ELR (cell line): ENCODE measurements at regions not wholly inside any gene's neighbourhood (a gene's known extent, or its start where the extent isn't known, plus 50 kb on each side); places are given as distances from the start of the nearest gene placed in this dataset.

Source experiments
- DNase-seq: peaks from one replicate; pipeline ENCODE4 v3.0.0-alpha.2; 2015; ENCODE audit warnings: low read depth

DNA sequence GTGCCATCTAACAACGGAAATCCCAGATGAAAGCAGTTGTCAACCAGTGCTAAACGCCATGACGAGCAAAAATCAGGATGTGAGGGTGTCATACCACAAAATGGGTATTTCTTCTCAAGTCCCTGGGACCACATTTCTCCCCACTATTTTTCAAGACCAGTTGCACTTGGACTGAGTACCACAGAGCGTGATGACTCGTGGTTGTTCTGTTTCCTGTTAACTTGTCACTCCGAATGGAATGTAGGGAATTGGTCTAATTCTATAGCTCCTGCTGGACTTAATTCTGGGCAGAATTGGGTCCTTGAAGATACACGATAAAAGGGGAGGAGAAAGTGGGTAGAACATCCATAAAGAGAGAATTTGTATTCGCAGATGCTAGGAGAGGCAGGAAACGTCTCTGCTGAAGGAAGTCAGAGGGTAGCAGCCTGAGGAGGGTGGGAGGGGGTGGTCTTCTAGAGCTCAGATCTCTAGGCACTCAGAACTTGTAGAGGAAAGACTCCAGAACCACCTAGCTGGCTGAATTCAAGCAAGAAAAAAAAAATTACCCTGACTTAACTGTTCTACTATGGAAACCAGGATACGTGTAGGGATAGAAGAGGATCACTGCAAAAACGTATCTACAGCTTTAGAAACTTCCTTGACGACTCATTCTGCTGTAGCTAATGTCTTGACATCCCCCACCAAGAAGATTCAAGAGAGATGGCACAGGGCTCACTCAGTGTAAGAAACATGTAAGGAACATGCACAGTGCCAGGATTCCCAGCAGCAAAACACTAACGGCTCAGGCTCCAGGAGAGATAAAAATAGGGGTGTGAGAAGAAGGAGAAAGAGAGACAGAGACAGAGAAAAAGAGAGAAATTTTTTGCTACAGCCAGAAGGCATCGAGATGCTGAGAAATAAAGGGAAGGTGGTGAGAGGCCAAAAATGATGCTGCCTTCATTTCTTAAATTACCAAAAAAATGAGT lies 494.7 kb downstream of the CD83 start:
- peak; percentile 73 for DNase-seq

GRCh38 chr6:14614631-14615030 lies 497.1 kb downstream of the CD83 start:
- no peak for DNase-seq

GRCh38 chr6:14616656-14617055 lies 499.1 kb downstream of the CD83 start:
- no peak for DNase-seq

GRCh38 chr6:14618759-14619418 lies 501.3 kb downstream of the CD83 start:
- DNase-seq: no peak

DNA sequence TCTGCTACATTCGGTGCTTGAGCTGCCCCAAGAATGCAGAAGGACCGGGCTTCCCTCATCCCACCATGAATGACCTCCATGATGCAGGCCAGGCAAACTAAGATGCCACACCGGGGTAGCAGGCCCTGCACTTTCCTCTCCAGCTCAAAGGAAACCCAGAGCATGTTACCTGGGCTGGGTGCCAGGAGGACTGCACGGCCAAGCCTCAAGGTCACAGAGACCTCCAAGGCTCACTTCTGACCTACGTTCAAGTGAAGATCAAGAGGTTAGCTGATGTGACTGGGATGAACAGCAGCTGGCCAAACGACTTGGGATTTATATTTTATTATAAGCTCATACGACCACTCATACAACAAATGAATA lies 501.8 kb downstream of the CD83 start:
- no peak for DNase-seq

DNA sequence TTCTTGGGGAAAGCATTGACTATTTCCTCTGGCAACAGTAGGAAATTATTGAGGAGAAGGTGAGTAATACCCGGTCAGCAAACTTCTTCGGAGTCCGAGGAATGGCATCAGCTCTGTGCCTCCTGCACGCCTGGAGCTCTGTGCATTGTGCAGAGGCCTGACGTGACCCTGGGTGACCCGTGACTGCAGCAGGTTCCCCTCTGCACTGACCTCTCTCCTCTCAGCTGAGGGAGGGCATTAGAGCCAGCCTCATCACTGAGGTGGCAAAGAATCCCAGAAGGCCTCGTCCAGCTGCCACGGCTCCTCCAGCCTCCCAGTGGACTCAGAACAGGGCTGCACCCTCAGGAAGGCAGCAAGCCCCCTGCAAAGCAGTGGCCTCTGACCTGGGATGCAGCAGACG lies 502.9 kb downstream of the CD83 start:
- peak; percentile 27 for DNase-seq

GRCh38 chr6:14621518-14621917 lies 503.9 kb downstream of the CD83 start:
- no peak for DNase-seq

- DNase-seq: no peak
Observed at GRCh38 chr6:14622085-14622484, 504.5 kb downstream of the CD83 start.

DNA sequence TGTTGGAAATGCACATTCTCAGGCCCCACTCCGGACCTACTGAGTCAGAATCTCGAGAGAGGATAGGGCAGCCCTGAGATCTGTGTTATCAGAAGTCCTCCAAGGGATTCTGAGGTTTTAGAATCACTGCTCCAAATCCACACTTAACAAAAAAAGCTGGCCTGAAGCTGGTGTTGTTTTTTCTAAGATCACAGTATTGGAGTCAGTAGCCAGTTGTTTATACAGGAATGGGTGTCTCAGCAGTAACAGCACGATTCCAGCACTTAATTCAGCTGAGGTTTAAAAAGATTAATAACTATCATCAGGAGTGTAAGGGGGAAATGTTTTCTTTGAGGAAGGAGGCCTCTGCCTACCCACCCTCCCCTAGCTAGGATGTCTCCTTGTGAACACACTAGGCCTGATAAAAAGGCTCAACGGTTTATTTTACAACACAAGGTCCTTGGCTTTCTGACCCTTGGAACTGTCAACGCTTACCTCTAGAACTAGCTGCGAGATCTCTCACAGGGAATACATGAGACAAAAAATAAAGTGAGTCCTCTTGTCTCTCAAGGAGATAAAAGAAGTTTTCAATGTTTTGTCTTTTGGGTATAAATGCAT lies 505.4 kb downstream of the CD83 start:
- no peak for DNase-seq

DNA sequence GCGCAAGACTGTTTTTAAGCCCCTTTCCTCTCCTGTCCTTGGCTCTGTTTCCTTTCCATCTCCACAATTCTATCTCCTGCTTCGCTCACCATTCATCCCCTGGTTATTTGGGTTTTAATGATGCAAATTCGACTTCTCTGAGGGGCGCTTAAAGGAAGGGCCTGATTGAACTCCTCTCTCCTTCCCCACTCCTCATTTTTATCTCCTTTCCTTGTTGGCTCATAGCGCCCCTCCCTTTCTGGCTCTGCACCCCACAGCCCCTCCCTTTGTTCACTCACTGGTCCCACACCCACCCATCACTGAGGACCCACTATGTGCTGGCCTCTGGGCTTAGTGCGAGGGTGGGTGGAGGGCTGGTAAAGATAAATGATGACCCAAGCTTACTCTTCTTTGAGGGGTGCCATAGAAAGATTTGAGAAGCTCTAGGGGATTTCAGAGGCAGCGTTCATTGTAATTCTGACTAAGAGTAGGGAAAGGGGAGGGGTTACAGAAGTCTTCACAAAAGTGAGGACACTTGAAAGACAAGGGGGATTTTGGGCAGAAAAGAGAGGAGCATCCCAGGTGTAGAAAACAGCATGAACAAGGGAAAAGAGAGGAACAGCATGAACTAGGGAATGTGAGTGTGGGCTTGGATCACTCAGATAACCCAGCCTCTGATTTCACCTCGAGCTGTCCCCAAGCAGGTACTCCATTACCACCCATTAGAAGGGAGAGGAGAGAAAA lies 507.8 kb downstream of the CD83 start:
- no peak for DNase-seq

DNA sequence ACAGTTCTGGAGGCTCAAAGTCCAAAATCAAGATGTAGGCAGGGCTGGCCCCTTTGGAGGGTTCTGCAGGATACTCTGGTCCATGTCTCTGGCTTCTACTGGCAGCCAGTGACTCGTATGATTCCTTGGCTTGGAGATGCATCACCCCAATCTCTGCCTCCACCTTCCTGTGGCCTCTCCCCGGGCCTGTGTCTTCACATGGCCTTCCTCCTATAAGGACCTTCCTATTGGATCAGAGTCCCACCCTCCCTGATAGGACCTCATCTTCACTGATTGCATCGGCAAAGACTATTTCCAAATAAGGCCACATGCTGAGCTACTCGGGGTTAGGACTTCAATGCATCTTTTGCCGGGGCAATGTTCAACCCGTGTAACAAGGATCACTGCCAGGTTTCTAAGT lies 509.0 kb downstream of the CD83 start:
- DNase-seq: peak; percentile 8

DNA sequence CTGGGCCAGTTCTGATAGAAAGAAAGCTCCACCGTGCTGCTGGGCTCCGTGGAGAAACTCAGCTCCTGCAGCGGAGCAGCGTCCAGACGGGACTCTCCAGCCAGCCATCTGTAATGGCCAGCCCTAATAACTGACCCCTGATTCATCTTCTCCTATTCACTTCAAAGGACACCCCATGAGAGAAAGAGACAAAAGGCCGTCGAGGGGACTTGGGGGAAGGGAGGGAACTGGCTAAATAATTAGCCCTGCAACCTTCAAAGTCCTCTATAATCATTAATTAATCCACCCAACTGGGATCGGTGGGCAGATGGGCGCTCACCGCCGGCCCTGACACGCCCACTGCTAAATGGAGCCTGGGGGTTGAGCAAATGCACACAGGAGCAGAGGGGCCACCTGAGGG lies 512.4 kb downstream of the CD83 start:
- DNase-seq: no peak

DNA sequence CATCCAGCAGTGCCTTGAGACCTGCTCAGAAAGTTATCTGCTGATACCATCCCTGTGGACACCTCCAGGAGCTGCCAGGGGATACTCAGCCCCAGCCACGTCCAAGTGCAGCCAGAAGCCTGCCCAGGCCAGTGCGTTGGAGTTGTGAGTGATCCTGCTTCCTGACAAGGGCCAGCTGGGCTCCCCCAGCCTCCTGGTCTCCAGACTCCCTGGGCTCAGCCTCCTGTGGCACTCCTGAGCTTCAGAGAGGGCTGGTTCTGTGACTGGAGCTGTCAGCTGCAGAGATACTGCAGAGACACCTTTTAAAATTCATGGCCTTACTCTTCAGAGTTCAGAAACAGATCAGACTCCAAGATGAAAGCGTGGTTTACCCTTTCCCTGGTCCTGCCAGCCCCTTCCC lies 515.9 kb downstream of the CD83 start:
- DNase-seq: no peak

DNA sequence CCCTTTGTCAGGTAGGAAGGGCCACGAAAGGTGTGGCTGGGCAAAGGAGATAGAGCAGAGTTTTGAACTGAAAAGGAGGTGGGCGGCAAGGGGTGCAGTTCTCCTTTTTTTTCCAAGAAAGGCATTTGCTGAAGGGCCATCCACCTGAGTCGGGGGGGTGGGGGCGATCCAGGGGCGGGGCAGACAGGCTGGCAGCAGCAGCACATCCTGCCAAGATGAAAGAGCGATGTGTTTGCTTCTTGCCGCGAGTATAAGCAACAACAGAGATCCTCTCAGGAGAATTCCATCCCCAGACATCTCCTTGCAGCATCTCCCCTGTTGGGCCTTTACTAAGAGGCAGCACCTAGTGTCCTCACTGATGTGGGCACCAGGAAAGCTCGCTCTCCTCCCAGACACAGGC lies 516.5 kb downstream of the CD83 start:
- DNase-seq: no peak

- DNase-seq: no peak
Observed at GRCh38 chr6:14635195-14635594, 517.6 kb downstream of the CD83 start.

DNA sequence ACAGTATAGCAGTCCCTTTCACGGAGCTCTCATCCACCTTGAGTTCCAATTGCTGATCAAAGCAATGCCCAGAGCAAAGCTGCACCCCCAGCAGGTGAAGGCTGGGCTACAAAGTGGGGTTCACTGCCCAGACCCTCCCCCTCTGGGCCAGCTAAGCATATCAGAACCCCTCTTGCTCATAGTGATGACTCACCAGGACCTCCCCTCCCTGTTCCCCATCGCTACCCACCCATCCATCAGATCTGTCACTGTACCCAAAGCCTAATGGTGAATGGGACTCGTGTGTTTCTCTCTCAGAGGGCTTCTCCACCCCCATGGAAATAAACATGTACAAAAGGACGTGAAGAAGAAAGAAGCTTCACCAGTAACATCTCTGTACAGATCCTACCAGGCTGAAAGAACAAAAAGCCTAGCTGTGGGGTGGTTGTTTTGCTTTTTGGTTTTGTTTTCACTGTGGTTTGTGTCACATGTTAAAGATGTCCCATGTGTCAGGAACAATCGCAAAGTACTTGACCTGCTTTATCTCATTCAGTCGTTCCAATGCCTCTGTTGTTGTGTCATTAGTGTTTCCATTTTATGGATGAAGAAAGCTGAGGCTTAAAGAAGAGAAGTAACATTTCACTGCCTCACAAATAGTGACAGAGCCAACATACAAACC lies 518.5 kb downstream of the CD83 start:
- no peak for DNase-seq

DNA sequence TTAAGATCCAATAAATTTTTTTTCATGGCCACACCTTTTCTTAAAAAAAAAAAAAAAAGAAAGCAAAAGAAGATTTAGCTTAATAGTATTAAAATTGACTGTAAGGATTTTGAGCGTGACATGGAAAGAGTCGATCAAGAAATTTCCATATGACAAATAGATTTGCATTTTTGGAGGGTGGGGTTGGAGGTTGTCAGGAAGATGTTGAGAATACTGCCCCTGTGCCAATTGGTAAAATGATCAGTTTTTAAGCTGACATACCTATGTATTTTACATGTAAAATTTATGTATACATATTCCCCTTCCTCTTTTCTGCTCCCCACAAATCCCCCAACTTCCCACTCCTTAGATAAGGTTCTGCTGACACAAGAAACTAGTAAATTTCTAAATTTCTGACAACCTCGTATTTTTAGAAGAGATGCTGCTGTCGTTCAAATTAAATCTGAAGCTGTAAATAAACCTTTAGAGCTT lies 520.9 kb downstream of the CD83 start:
- DNase-seq: no peak

GRCh38 chr6:14638906-14639761 lies 521.6 kb downstream of the CD83 start:
- peak; percentile 30 for DNase-seq

- no peak for DNase-seq
Observed at GRCh38 chr6:14639983-14640599, 522.5 kb downstream of the CD83 start.

- no peak for DNase-seq
Observed at GRCh38 chr6:14640631-14641030, 523.1 kb downstream of the CD83 start.
